ENCODE measurements at regions not wholly inside any gene's neighbourhood (a gene's known extent, or its start where the extent isn't known, plus 50 kb on each side); places are given as distances from the start of the nearest gene placed in this dataset.

GRCh38 chr9:16286160-16286559 is 584.3 kb downstream of the BNC2 start:
- H3K4me3 ChIP-seq: no peak overlapping the region
- intact Hi-C loops (cut with DNase I): no loop called here
- 80 to 88% (median 86%) methylated on average over 7 of the region's 7 CpGs for WGBS, 3 donors

GRCh38 chr9:16289639-16290038 is 580.8 kb downstream of the BNC2 start:
- H3K36me3 ChIP-seq: no peaks in the 10 kb centered on the region
- no peaks in the 10 kb centered on the region for H3K4me1 ChIP-seq (ENCODE audit: insufficient read depth)
- no peak for DNase-seq
- H3K27me3 ChIP-seq: no peaks in the 10 kb centered on the region
- no peaks in the 10 kb centered on the region for H3K9me3 ChIP-seq
- intact Hi-C loops (cut with DNase I): no loop called here
- 94 to 97% (median 94%) methylated on average over 3 of the region's 3 CpGs for WGBS, 3 donors
- TF ChIP-seq CTCF (IDR thresholded peaks at IDR 0.05): no peak
- TF ChIP-seq POLR2A (IDR thresholded peaks at IDR 0.05): no peak
- TF ChIP-seq EP300 (IDR thresholded peaks at IDR 0.05): no peak
- no peak overlapping the region for H3K27ac ChIP-seq
- no peak overlapping the region for H3K4me3 ChIP-seq

More at GRCh38 chr9:16286160-16286559, 584.3 kb downstream of the BNC2 start:
- Histone ChIP-seq H3K9me3 (no peaks in the 10 kb centered on the region), H3K36me3 (no peaks in the 10 kb centered on the region), H3K4me1 (ENCODE audit: insufficient read depth) (no peaks in the 10 kb centered on the region), H3K27ac (no peak overlapping the region), H3K27me3 (no peaks in the 10 kb centered on the region)
- no peak for DNase-seq
- TF ChIP-seq EP300 (IDR thresholded peaks at IDR 0.05): no peak

GRCh38 chr9:16290169-16290568 is 580.3 kb downstream of the BNC2 start:
- 73 to 83% (median 74%) methylated on average over 5 of the region's 5 CpGs for WGBS, 3 donors
- intact Hi-C loops (cut with DNase I): no loop called here
- TF ChIP-seq EP300 (IDR thresholded peaks at IDR 0.05) (no peak), CTCF (IDR thresholded peaks at IDR 0.05) (no peak), POLR2A (IDR thresholded peaks at IDR 0.05) (no peak)

GRCh38 chr9:16291921-16292320 is 578.5 kb downstream of the BNC2 start:
- 93 to 96% (median 94%) methylated on average over 4 of the region's 4 CpGs for WGBS, 3 donors
- DNase-seq: no peak
- H3K27ac ChIP-seq: no peak overlapping the region
- intact Hi-C loops (cut with DNase I): no loop called here
- H3K36me3 ChIP-seq: no peaks in the 10 kb centered on the region
- no peaks in the 10 kb centered on the region for H3K27me3 ChIP-seq
- no peaks in the 10 kb centered on the region for H3K4me1 ChIP-seq (ENCODE audit: insufficient read depth)
- no peaks in the 10 kb centered on the region for H3K9me3 ChIP-seq
- no peak for TF ChIP-seq EP300 (IDR thresholded peaks at IDR 0.05)
- no peak overlapping the region for H3K4me3 ChIP-seq

More at GRCh38 chr9:16290169-16290568, 580.3 kb downstream of the BNC2 start:
- no peaks in the 10 kb centered on the region for H3K27me3 ChIP-seq
- H3K4me3 ChIP-seq: no peak overlapping the region
- H3K36me3 ChIP-seq: no peaks in the 10 kb centered on the region
- H3K4me1 ChIP-seq (ENCODE audit: insufficient read depth): no peaks in the 10 kb centered on the region
- no peak for DNase-seq
- no peaks in the 10 kb centered on the region for H3K9me3 ChIP-seq
- no peak overlapping the region for H3K27ac ChIP-seq

GRCh38 chr9:16293610-16294009 is 576.9 kb downstream of the BNC2 start:
- WGBS, 3 donors: 66 to 91% (median 91%) methylated on average over 2 of the region's 2 CpGs

More at GRCh38 chr9:16293610-16294009, 576.9 kb downstream of the BNC2 start:
- H3K4me1 ChIP-seq (ENCODE audit: insufficient read depth): no peaks in the 10 kb centered on the region
- intact Hi-C loops (cut with DNase I): no loop called here
- no peaks in the 10 kb centered on the region for H3K36me3 ChIP-seq
- DNase-seq: no peak
- no peaks in the 10 kb centered on the region for H3K27me3 ChIP-seq
- no peak for TF ChIP-seq EP300 (IDR thresholded peaks at IDR 0.05)
- TF ChIP-seq CTCF (IDR thresholded peaks at IDR 0.05): no peak
- no peak for TF ChIP-seq POLR2A (IDR thresholded peaks at IDR 0.05)
- H3K9me3 ChIP-seq: no peaks in the 10 kb centered on the region
- no peak overlapping the region for H3K4me3 ChIP-seq
- H3K27ac ChIP-seq: no peak overlapping the region

Measured in ovary (tissue), 7 donors.